K562 (cell line): ENCODE measurements at regions not wholly inside any gene's neighbourhood (a gene's known extent, or its start where the extent isn't known, plus 50 kb on each side); places are given as distances from the start of the nearest gene placed in this dataset.

Source experiments
- ATAC-seq: fragments of 200-7000 bp; cut with Tn5 transposase; 3 replicates; pipeline ENCODE4 v1.9.1; 2020; ENCODE audit warnings: moderate library complexity
- BruUV-seq: library from RNA; stranded (reverse); fragments of 400-500 nt; replicated peaks from 2 replicates; lab custom pipeline; 2021; lab: Mats Ljungman, UMichigan
- CTCF ChIA-PET: fragments of 300-600 bp; formaldehyde crosslinking; extraction: SDS; loops from one replicate; lab custom pipeline; 2021; ENCODE audit warnings: low intra/inter-chr PET ratio; lab: Yijun Ruan, JAX
- POLR2A ChIA-PET: fragments of 300-600, 350-650 bp; sonication (Branson Sonifier 250); formaldehyde crosslinking; extraction: SDS; loops from one replicate; lab custom pipeline; 2021; ENCODE audit warnings: antibody characterized with exemption, inconsistent platforms; lab: Yijun Ruan, JAX
- DNase-seq, 4 experiments: peaks; one replicate each; pipeline versions ENCODE4 v3.0.0 to v3.0.0-alpha.2; 2011 to 2018; ENCODE audit warnings: low spot score in 3 of 4, mixed read lengths in 3 of 4; ENCODE audit errors: extremely low read depth in 1 of 4
- FAIRE-seq: peaks from 2 replicates; lab custom pipeline; 2011; peaks lifted over from hg19 to GRCh38; lab: Jason Lieb, UNC
- H2AFZ ChIP-seq: 2 replicates; pipeline ENCODE4 v1.6.0; 2011; ENCODE audit warnings: low read depth, low read length, control low read depth, inconsistent platforms
- H3K27ac ChIP-seq: fragments of 200-600 bp; 3 replicates; pipeline ENCODE4 v1.8.0; 2011; ENCODE audit warnings: low read depth, mild to moderate bottlenecking, control low read depth, inconsistent platforms, low read length, moderate library complexity, mixed read lengths; ENCODE audit errors: extremely low read depth
- H3K27me3 ChIP-seq, 2 experiments: fragments of 300-600 bp in 1 of 2; 2 replicates in 1 of 2; 3 replicates in 1 of 2; pipeline versions ENCODE4 v1.6.0 to v1.8.0; 2011; ENCODE audit warnings: inconsistent platforms in 2 of 2, low read length in 2 of 2, mild to moderate bottlenecking in 1 of 2, mixed read lengths in 1 of 2, moderate library complexity in 1 of 2; ENCODE audit not compliant: control insufficient read depth in 2 of 2, insufficient read depth in 2 of 2
- H3K36me3 ChIP-seq: fragments of 300-600 bp; 3 replicates; pipeline ENCODE4 v1.8.0; 2011; ENCODE audit warnings: mild to moderate bottlenecking, low read length, inconsistent platforms; ENCODE audit not compliant: control insufficient read depth, insufficient read depth
- H3K4me1 ChIP-seq, 2 experiments: fragments of 200-600 bp in 1 of 2; replicated peaks in 1 of 2; 2 replicates in 1 of 2; 3 replicates in 1 of 2; pipeline versions ENCODE4 v1.5.1 to v1.8.0; 2011; ENCODE audit warnings: inconsistent platforms in 2 of 2, low read length in 2 of 2, mild to moderate bottlenecking in 1 of 2, mixed read lengths in 1 of 2, moderate library complexity in 1 of 2; ENCODE audit not compliant: control insufficient read depth in 2 of 2, insufficient read depth in 2 of 2
- H3K4me2 ChIP-seq: 2 replicates; pipeline ENCODE4 v1.6.1; 2011; ENCODE audit warnings: low read length, control low read depth, inconsistent platforms, mixed read lengths; ENCODE audit not compliant: insufficient read depth
- H3K4me3 ChIP-seq: fragments of 200-600 bp; sonication (generic), shearing (Covaris generic); 2 replicates; pipeline ENCODE4 v1.5.1; 2016; ENCODE audit warnings: control low read depth, inconsistent platforms
- H3K79me2 ChIP-seq: fragments of 200-600 bp; 3 replicates; pipeline ENCODE4 v1.8.0; 2011; ENCODE audit warnings: low read length, inconsistent platforms; ENCODE audit not compliant: control insufficient read depth, insufficient read depth
- H3K9ac ChIP-seq, 2 experiments: 2 replicates each; pipeline versions ENCODE4 v1.6.0 to v1.6.1; 2011; ENCODE audit warnings: low read depth in 2 of 2, low read length in 2 of 2, control low read depth in 1 of 2, inconsistent platforms in 1 of 2, mild to moderate bottlenecking in 1 of 2, mixed read lengths in 1 of 2; ENCODE audit not compliant: insufficient read depth in 1 of 2
- H3K9me1 ChIP-seq: one replicate; pipeline ENCODE4 v1.6.0; 2011; ENCODE audit warnings: inconsistent platforms, mild to moderate bottlenecking, low read length, moderate library complexity; ENCODE audit not compliant: control insufficient read depth, insufficient read depth
- H3K9me3 ChIP-seq: replicated peaks from 2 replicates; pipeline ENCODE4 v1.5.1; 2011; ENCODE audit warnings: low read depth, low read length, inconsistent platforms; ENCODE audit not compliant: control insufficient read depth, insufficient read depth
- H4K20me1 ChIP-seq: replicated peaks from 2 replicates; pipeline ENCODE4 v1.6.1; 2011; ENCODE audit warnings: low read length, inconsistent platforms, mixed read lengths; ENCODE audit not compliant: control insufficient read depth, insufficient read depth
- ESRRA ChIP-seq: fragments of 450-650 bp; IDR thresholded peaks from 2 replicates; pipeline ENCODE4 v1.6.1; 2014; ENCODE audit warnings: low read depth, mild to moderate bottlenecking, moderate library complexity, borderline replicate concordance
- JUNB ChIP-seq: fragments of 450-650 bp; formaldehyde crosslinking; conservative IDR thresholded peaks from 2 replicates; pipeline ENCODE4 v1.4.0; 2020; ENCODE audit warnings: mild to moderate bottlenecking
- NFRKB ChIP-seq: fragments of 450-650 bp; IDR thresholded peaks from 2 replicates; pipeline ENCODE4 v1.6.1; 2016; ENCODE audit warnings: low read depth
- PHB ChIP-seq: fragments of 250-450 bp; sonication (Bioruptor Pico); IDR thresholded peaks from 2 replicates; pipeline ENCODE4 v1.5.0; 2021
- RFX7 ChIP-seq: fragments of 250-450 bp; sonication (Bioruptor Pico); IDR thresholded peaks from 2 replicates; pipeline ENCODE4 v1.5.1; 2021; ENCODE audit warnings: mild to moderate bottlenecking
- TCF7 ChIP-seq: sonication (generic); IDR thresholded peaks from 2 replicates; pipeline ENCODE4 v1.6.1; 2016; ENCODE audit warnings: antibody characterized with exemption, borderline replicate concordance
- WGBS: fragments of 100-300 bp; shearing (Covaris generic); methylation state at CpG from one replicate; pipeline ENCODE4 v1.1.6; 2016; ENCODE audit warnings: low coverage, mixed read lengths; ENCODE audit not compliant: insufficient coverage; ENCODE audit errors: missing lambda C conversion rate; 5-methylcytosine and 5-hydroxymethylcytosine counted together
- in situ Hi-C: fragments of 300-500 bp; cut with MboI; formaldehyde crosslinking; loops from 4 replicates; pipeline ENCODE4 v1.15.0; 2018; ENCODE audit warnings: inconsistent platforms, mixed read lengths
- intact Hi-C: fragments of 100-400 bp; cut with micrococcal nuclease; formaldehyde crosslinking; loops from 2 replicates; pipeline ENCODE4 v1.14.2; 2022
- TF ChIP-seq, protein P1 (sequence below), 3 experiments: fragments of 200-800 bp in 1 of 3; sonication (Bioruptor generic) in 1 of 3; sonication (generic) in 1 of 3; formaldehyde crosslinking in 1 of 3; IDR thresholded peaks; 2 replicates each; pipeline versions ENCODE4 v1.6.1 to v1.8.0; 2016 to 2022; ENCODE audit warnings: mild to moderate bottlenecking in 2 of 3, missing compliant biosample characterization in 2 of 3, missing genetic modification characterization in 2 of 3, missing genetic modification reagents in 1 of 3
- TF ChIP-seq, protein P2 (sequence below): fragments of 450-650 bp; IDR thresholded peaks from 2 replicates; pipeline ENCODE4 v1.6.1; 2017; ENCODE audit warnings: antibody characterized with exemption
- TF ChIP-seq, protein P3 (sequence below), 2 experiments: IDR thresholded peaks; 2 replicates each; pipeline ENCODE4 v1.6.1; 2012; ENCODE audit warnings: improper control_type of control experiment in 2 of 2, low read depth in 2 of 2, low read length in 2 of 2, borderline replicate concordance in 1 of 2
- TF ChIP-seq, protein P4 (sequence below): fragments of 250-450 bp; sonication (Bioruptor Pico); IDR thresholded peaks from 2 replicates; pipeline ENCODE4 v1.4.0; 2020

DNA sequence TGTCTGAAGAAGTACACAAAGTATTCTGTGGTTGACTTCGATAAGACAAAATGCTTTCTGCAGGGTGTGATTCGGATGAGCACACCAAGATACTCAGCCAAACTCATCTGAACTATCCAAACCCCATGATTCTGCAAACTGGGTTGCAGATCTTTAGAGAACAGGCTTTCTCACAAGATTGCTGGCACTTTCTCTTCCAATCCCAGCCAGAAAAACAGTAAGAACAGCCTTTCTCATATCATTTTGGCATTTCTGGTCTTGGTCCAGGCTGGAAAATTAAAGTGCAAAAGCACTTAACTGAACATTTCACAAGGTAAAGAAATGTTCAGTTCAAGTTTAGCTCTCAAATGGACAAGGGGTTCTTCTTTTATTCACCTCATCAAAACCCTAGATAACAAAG is 269.1 kb downstream of the NR2F1-AS1 start:
- Histone ChIP-seq H3K4me2 (no peak overlapping the region), H3K27ac (no peak overlapping the region), H4K20me1 (no peaks in the 10 kb centered on the region), H3K36me3 (no peaks in the 10 kb centered on the region), H3K9ac (no peak overlapping the region), H3K79me2 (no peaks in the 10 kb centered on the region), H2AFZ (no peak overlapping the region), H3K27me3 (no peaks in the 10 kb centered on the region), H3K4me1 (no peaks in the 10 kb centered on the region), H3K9me3 (no peaks in the 10 kb centered on the region), H3K9me1 (no peaks in the 10 kb centered on the region), H3K4me3 (no peak overlapping the region)
- no peak for FAIRE-seq
- no TSS peak for BruUV-seq
- TF ChIP-seq ESRRA (no peak), PHB (CRISPR knock-in tag) (no peak), NFRKB (no peak), JUNB (CRISPR knock-in tag) (no peak), TCF7 (no peak), RFX7 (no peak)
- TF ChIP-seq, protein P1, sequence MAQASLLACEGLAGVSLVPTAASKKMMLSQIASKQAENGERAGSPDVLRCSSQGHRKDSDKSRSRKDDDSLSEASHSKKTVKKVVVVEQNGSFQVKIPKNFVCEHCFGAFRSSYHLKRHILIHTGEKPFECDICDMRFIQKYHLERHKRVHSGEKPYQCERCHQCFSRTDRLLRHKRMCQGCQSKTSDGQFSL (CRISPR knock-in tag; IDR thresholded peaks at IDR 0.05): no peak
- TF ChIP-seq, protein P1 (tag; IDR thresholded peaks at IDR 0.05): no peak
- TF ChIP-seq, protein P2, sequence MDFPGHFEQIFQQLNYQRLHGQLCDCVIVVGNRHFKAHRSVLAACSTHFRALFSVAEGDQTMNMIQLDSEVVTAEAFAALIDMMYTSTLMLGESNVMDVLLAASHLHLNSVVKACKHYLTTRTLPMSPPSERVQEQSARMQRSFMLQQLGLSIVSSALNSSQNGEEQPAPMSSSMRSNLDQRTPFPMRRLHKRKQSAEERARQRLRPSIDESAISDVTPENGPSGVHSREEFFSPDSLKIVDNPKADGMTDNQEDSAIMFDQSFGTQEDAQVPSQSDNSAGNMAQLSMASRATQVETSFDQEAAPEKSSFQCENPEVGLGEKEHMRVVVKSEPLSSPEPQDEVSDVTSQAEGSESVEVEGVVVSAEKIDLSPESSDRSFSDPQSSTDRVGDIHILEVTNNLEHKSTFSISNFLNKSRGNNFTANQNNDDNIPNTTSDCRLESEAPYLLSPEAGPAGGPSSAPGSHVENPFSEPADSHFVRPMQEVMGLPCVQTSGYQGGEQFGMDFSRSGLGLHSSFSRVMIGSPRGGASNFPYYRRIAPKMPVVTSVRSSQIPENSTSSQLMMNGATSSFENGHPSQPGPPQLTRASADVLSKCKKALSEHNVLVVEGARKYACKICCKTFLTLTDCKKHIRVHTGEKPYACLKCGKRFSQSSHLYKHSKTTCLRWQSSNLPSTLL: no peak
- TF ChIP-seq, protein P3, sequence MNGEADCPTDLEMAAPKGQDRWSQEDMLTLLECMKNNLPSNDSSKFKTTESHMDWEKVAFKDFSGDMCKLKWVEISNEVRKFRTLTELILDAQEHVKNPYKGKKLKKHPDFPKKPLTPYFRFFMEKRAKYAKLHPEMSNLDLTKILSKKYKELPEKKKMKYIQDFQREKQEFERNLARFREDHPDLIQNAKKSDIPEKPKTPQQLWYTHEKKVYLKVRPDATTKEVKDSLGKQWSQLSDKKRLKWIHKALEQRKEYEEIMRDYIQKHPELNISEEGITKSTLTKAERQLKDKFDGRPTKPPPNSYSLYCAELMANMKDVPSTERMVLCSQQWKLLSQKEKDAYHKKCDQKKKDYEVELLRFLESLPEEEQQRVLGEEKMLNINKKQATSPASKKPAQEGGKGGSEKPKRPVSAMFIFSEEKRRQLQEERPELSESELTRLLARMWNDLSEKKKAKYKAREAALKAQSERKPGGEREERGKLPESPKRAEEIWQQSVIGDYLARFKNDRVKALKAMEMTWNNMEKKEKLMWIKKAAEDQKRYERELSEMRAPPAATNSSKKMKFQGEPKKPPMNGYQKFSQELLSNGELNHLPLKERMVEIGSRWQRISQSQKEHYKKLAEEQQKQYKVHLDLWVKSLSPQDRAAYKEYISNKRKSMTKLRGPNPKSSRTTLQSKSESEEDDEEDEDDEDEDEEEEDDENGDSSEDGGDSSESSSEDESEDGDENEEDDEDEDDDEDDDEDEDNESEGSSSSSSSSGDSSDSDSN (IDR thresholded peaks at IDR 0.05; ENCODE audit: borderline replicate concordance in 1 of 2, low read depth in 2 of 2, low read length in 2 of 2): no peak
- TF ChIP-seq, protein P4, sequence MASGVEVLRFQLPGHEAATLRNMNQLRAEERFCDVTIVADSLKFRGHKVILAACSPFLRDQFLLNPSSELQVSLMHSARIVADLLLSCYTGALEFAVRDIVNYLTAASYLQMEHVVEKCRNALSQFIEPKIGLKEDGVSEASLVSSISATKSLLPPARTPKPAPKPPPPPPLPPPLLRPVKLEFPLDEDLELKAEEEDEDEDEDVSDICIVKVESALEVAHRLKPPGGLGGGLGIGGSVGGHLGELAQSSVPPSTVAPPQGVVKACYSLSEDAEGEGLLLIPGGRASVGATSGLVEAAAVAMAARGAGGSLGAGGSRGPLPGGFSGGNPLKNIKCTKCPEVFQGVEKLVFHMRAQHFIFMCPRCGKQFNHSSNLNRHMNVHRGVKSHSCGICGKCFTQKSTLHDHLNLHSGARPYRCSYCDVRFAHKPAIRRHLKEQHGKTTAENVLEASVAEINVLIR (CRISPR knock-in tag): no peak
- intact Hi-C loops: no loop called here
- ChIA-PET CTCF (no interaction called here), POLR2A (no interaction called here)
- in situ Hi-C loops: no loop called here
- 0% methylated on average over 2 of the region's 2 CpGs for WGBS
- DNase-seq: no peak
- no peak for ATAC-seq
